MV-4-11 (cell line): ENCODE measurements at regions not wholly inside any gene's neighbourhood (a gene's known extent, or its start where the extent isn't known, plus 50 kb on each side); places are given as distances from the start of the nearest gene placed in this dataset.
A peak's percentile ranks its signal among the peaks of the same experiment; 100 is the strongest.
"Not testable (repeated sequence)": the region's sequence is repeated elsewhere in the genome, so short reads cannot be mapped to it uniquely, and the experiment has no call there.

Experiments used
- DNase-seq: peaks from one replicate; lab custom pipeline; 2025; lab: John Stamatoyannopoulos, UW

DNA sequence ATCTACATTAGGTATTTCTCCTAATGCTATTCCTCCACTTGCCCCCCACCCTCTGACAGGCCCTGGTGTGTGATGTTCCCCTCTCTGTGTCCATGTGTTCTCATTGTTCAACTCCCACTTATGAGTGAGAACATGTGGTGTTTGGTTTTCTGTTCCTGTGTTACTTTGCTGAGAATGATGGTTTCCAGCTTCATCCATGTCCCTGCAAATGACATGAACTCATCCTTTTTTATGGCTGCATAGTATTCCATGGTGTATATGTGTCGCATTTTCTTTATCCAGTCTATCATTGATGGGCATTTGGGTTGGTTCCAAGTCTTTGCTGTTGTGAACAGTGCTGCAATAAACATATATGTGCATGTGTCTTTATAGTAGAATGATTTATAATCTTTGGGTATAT is 50.6 kb upstream of the GRHL3 start:
- DNase-seq, result not testable (repeated sequence)

DNA sequence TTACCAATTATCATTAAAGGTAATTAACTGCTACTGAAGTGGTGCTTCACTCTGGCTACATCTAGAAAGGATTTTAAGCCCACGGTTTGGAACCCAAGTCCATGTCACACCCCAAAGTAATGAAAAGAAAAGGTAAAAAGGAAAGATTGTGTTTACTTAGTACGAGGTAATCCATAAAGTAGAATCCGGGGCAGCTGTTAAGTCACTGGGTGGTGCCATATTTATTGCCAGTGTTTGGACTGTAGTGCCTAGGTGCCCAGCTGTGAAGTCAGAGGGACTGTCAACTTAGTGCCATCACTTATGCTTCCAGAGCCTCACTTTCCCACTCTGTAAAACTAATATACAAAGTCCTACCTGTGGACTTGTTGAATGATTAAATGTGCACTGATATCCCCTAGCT is 52.2 kb upstream of the GRHL3 start:
- DNase-seq, result no peak

DNA sequence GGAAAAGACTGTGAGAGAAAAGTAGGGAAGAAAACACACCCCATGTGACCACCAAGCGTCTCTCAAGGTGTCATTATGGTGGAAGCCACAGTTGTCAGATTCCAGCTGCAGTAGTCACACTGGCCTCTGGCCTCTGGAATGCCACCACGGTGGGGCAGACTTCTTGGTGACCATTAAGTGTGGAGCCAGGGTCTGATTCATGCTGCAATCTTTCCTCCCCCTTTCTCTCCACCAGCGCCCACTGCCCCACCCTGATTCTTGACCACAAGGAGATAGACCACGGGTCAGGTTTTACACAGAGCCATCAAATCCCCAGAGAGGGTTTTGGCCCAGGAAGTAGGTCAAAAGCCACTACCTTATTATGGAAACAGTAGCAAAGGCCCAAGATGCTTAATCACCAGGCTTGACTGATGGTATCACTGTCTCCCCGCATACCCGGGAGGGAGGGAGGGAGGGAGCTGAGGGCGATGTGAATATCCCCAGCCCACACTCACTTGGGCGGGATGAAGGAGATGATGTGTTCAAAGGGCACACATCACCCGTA is 52.7 kb upstream of the GRHL3 start:
- no peak for DNase-seq

DNA sequence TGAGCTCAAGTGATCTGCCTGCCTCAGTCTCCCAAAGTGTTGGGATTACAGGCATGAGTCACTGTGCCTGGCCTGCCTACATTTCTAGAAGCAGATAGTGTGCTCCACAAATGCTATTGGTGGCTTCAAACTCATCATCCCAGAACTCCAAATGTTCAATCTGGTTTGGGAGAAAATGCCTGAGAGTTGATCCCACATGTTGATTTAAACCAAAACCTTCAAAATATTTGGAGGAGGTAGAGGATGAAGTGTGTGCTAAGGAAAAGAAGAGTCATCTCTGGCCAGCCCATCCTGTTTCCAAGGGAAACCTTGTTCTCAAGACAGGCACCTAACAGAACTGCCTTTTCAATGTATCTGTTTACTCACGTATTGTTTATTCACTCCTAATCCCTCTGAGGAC is 55.4 kb upstream of the GRHL3 start:
- no peak for DNase-seq

DNA sequence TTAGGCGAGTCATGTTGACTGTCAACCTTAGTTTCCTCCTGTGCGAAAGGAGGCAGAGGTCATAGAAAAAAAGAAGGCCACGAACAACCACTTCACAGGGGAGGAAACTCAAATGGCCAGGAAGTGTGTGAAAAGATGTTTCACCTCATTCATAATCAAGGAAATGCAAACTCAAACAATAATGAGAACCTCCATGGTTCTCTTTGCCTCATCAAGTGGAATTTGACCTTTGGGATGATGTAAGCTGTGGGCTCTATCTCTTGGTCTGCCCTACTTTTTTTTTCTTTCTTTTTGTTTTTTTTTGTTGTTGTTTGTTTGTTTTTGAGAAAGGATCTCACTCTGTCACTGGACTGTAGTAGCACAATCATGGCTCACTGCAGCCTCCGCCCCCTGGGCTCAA is 55.9 kb upstream of the GRHL3 start:
- no peak for DNase-seq

DNA sequence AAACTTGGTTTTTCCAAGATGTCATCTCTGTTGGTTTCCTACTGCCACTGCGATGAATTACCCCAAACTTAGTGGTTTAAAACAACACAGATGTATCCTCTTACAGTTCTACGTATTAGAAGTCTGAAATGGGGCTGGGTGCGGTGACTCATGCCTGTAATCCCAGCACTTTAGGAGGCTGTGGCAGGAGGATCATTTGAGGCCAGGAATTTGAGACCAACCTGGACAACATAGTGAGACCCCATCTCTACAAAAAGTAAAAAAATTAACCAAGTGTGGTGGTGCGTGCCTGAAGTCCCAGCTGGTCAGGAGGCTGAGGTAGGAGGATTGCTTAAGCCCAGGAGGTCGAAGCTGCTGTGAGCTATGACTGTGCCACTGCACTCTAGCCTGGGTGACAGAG is 57.2 kb upstream of the GRHL3 start:
- DNase-seq, result no peak

DNA sequence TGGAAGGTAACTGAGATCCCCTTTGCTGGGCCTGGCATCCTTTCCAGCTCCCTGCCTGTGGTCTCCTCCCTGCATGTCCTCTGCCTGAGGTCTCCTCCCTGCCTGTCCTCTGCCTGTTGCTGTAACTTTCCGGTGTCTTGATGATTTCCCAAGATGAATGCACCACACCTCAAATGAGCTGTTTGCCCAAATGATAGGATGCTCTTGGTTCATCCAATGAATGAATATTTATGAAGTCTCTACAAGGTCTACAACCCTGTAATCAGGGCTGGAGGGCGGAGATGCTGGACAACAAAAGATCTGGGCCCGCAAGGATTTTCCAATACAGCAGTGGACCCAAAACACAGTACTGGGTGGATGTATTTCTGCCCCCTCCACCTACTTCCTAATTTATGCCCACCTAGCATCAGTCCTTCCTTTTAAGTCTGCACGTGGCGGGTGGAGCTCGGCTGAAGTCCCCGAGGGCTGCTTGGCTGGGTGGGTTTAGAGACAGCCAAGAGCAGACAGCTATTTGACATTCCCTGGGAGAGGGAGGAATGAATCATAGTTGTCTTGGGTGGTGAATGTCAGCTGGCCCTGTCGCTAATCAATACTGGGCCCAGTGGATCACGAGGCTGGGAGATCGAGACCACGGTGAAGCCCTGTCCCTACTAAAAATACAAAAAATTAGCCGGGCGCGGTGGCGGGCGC is 60.3 kb upstream of the GRHL3 start:
- no peak for DNase-seq

DNA sequence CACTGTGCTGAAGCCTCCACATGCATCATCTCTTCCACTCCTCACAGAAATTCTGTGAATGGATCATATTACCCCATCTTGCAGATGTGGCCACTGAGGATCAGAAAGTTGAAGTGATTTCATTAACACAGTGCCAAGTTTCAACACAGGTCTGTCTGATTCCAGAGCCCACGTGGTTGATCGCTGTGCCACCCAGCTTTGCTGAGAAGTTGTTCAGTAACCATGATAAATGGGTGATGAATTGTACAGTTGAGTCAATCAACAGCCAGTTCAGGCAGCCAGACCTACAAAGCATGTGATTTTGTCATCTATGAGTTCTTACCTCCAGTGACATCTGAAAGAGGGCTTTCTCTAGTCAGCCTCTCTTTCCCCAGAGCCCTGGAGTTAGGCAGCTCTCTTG is 61.8 kb upstream of the GRHL3 start:
- DNase-seq, result no peak

DNA sequence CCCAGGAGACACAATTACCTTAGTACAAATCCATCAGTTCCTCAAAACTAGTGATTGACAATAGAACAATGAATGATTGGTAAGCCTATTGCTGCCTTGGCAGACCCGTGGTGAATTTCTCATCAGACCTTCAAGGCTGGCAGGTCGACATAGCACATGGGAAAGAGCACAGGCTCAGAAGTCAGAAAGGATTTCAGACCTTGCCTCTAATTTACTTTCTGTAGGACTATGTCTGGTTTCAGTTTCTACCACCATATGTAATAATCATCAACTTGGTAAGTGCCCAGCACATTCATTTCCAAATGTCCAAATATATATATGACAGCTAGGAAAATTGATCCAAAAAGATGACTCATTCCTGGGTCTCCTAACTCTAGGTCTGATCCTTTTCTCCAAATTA is 62.5 kb upstream of the GRHL3 start:
- DNase-seq, result no peak

DNA sequence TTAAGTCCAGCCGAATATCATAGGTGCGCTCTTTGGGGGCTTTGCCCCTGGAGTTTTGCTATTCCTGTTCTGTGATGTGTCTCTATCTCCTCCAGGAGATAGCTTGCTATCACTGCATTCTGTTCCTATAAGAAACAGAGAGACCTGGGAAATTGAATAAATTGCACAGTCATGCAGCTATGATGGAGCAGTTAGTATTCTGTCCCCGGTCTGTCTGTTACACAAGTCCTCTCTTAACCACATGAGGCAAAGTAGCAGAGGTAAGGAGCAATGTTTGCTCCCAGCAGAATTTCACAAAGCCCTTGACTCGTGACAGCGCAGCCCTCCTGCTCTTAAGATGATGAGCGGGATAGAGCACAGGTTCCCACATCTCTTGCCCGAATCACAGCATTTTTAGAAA is 63.9 kb upstream of the GRHL3 start:
- DNase-seq, result no peak

DNA sequence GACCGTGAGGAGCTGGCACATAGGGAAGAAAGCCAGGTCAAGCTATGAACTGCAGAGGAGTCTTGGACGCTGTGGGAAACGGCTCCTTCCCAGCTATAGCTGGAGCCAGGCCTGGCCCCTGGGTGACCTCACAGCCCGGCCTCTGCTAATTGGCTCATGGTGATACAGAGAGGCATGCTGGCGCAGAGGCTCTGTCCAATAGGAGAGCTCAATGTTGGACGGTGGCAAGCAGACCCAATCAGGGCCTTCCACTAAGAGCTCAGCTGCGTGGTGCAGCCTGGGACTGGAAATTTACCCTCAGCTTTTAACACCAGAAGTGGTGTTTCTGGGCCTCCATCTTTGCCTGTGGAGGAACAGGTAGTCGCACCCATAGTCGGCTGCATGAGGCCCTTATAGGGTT is 64.4 kb upstream of the GRHL3 start:
- DNase-seq, result no peak

DNA sequence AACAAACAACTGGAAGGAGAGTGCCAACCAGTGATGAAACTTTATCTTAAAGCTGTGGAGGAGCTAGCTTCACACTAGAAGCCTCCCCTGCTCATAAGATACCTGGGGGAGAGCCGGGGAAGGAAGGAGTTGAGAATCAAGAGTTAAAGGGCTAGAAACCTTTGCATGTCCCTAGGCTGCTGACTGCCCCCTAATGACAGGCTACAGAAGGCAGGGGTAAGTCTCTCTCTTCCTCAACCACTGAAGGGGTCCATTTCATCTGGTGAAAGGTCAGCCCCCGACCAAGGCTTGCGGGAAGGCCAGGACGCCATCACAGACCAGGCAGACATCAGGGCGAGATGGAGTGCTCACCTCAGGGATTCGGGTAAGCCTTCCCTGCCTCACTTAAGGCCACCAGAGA is 65.6 kb upstream of the GRHL3 start:
- DNase-seq, result no peak

DNA sequence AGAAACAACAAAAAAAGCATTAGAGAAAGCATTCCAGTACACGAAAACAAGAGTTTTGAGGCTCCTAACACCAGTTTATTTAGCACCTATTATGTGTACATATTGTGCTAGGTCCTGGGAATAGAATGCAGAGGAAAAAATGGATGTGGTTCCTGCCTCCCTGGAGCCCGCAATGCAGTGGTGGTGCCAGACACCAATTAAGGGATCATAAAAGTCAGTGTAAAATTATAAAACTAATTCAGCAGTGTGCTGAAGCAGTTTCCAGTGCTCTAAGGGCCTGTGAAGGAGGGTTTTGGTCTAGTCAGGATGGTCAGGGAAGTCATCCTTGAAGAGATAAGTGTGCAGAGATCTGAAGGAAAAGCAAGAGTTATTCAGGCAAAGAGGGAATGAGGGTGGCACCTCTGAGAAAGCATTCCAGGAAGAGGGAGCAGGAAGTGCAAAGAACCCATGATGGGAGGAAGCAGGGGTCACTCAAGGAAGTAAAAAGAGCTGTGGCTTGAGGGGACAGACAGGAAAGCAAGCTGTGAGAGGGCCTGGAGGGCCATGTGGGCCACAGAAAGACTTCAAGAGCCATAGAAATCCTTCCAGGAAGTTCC is 65.2 kb upstream of the IFNLR1 start:
- DNase-seq, result no peak

DNA sequence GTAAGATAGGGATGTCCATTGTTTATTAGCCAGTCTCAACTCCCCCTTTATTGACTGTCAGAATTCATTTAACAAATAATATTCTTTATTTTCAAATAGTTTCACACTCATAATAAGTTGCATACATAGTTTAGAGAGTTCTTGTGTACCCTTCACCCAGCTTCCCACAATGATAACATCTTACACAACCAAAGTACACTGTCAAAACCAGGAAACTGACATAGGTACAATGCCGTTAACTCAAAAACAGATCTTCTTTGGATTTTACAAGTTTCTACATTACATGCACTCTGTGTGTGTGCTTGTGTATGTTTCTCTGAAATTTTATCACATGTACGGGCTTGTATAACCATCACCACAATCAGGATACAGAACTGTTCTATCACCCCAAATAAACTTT is 64.4 kb upstream of the IFNLR1 start:
- DNase-seq, result no peak

DNA sequence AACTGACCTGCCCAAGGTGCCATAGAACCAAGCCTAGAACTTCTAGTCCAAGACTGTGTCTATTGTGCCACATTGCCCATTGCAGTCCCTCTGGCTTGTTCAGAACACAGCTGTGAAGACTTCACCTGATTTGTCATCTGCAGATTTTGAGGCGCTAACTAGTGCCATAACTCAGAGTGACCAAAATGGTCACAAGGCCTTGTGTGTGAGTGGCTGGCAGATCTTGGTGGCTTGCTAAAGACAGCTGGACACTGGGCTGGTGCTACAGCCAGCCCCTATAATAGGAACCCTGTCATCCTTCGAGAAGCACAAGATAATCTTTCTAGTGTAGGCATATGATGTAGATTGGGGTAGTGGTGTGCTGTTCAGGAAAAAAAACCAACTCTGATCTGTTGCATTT is 63.7 kb upstream of the IFNLR1 start:
- DNase-seq, result no peak

DNA sequence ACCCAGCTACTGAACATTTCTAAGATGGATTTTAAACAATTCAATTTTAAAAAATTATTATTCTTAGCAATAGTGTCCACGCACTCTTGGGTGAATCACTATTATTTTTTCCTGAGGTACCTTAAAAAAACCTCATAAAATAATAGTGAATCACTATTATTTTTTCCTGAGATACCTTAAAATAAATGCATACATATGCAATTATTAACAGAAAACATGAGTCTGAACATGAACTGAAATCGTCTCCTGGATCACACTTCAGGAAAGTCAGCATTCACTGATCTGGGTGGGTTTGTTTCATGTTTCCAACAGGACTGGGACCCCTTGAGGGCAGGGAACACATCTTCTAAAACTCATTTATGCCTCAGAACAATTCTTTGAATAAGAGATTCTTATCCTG is 63.1 kb upstream of the IFNLR1 start:
- DNase-seq, result no peak

DNA sequence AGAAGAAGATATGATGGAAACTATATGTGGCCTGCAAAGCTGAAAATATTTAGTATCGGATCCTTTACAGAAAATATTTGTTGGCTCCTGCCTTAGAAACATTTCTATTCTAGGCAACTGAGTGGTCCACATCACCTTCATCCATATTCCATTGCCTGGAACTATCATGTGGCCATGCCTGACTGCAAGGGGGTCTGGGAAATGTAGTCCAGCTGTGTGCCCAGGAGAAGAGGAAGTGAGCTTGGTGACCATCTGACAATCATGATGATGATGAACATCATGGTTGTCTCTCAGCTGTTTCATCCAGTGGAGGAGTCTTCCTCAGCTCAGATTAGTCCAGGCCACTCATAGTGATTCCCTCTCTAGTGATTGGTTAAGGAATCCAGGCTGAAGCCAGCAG is 61.8 kb upstream of the IFNLR1 start:
- DNase-seq, result peak; percentile 69

DNA sequence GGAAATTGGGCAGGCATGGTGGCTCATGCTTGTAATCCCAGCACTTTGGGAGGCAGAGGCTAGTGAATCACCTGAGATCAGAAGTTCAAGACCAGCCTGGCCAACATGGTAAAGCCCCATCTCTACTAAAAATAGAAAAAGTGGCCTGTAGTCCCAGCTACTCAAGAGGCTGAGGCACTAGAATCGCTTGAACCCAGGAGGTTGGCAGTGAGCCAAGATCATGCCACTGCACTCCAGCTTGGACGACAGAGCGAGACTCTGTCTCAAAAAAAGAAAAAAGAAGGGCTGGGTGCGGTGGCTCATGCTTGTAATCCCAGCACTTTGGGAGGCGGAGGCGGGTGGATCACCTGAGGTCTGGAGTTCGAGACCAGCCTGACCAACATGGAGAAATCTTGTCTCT is 60.2 kb upstream of the IFNLR1 start:
- DNase-seq, result not testable (repeated sequence)

DNA sequence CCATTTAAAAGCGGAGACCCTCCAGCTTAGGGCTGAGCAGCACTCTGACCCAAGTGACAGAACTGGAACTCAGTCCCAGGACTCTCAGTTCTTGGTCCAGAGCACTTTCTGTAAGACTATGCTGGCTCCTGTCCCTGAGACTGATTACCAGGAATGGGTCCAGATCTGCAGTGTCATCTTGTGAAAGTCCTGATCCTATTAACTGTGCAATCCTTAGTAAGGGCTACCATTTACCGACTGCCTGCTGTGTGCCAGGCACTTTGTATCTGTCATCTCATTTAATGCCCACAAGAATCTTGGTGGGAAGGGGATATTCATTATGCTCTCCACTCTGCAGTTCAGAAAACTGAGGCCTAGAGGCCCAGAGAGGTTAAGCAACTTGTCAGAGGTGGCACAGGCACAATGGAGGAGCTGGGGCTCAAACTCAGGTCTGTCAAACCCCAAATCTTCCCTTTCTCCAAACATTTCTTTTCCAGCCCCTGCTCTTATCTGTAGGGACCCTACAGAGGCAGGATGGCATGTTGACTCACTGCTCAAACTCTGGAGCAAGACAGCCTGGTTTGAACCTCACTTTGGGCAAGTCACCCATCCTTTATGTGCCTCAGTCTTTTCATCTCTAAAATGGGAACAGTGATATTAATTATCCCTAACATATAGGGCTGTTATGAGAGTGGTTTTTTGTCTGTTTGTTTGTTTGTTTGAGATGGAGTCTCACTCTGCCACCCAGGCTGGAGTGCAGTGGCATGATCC is 57.6 kb upstream of the IFNLR1 start:
- no peak for DNase-seq

DNA sequence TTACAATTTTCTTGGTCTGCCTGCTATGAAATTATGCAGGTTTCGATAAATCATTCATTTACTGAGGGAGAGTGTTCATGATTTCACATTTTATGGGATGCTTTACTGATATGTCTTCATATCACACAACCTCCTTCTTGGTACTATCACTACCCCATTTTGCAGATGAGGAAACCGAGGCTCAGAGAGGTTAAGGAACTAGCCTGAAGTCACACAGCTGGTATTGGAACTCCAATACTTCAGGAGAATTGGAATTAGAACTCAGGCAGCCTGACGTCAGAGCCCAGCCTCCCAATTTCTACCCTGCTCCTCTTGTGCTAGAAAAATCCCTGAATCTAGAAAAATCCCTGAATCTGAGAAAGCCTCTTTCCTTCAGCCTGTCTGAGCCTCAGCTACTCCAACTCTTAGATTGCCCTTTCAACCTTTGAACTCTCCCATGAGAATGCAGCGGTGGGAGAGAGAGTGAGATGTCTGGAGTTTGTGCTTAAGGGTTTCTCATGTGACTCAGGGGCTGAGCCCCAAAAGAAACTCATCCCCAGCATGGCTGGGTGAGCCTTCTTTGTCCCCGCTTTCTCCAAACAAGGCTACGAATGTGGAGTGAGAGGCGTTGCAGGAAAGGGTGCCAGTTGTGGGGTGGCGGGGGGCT is 50.8 kb upstream of the IFNLR1 start:
- DNase-seq, result no peak

DNA sequence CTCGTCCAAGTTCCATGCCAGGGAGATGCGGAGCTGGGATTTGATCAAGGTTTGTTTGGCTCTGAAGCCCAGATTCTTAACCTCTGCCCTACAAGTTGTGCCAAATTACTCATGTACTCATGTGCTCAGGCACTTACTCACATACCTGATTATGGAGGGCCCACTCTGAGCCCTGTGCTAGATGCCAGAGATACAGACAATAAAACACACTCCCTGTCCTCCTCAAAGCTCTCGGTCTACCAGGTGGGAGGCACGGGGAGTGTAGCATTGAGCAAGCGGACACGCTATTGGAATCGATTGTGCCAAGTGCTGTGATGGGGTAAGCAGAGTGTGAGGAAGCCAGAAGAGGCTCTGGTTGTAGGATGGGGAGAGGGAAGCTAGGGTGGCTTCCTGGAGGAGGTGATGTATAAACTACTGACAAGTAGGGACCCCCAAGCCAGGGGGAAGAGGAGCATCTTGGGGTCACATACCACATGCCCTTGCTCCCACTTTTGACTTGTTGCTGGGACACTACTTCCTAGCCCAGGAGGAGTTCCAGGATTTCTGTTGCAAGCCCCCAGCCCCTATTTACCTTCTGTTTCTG is 49.8 kb upstream of the IFNLR1 start:
- no peak for DNase-seq
